ENCODE measurements at regions not wholly inside any gene's neighbourhood (a gene's known extent, or its start where the extent isn't known, plus 50 kb on each side); places are given as distances from the start of the nearest gene placed in this dataset.

- Histone ChIP-seq H3K9ac (no peak overlapping the region), H3K4me1 (ENCODE audit: insufficient read depth) (peaks cover 21% of the 10 kb centered on the region), H3F3A (ENCODE audit: insufficient read depth) (0 out of 2 replicates have a peak, but pooled peaks cover 7% of the 10 kb centered on the region), H3K9me2 (ENCODE audit: insufficient read depth) (no peaks in the 10 kb centered on the region), H3K4me3 (no peak overlapping the region), H4K20me1 (ENCODE audit: insufficient read depth) (no peaks in the 10 kb centered on the region), H3K4me2 (ENCODE audit: unreplicated experiment) (no peak overlapping the region), H3K27ac (no peak overlapping the region), H3K9me3 (ENCODE audit: low read depth) (no peaks in the 10 kb centered on the region), H3K27me3 (replicated peaks; ENCODE audit: insufficient read depth) (no peaks in the 10 kb centered on the region), H3K36me3 (ENCODE audit: low read depth) (no peaks in the 10 kb centered on the region), H2AFZ (no peak overlapping the region), H3K79me2 (ENCODE audit: insufficient read depth) (no peaks in the 10 kb centered on the region)
- in situ Hi-C loops (cut with MboI): no loop called here
- WGBS, 2 experiments (ENCODE audit: low coverage in 1 of 2, low lambda C conversion rate in 2 of 2, missing lambda C conversion rate in 2 of 2): 82 to 84% methylated on average over 6 to 7 of the region's 7 CpGs
- no peak for DNase-seq
- TF ChIP-seq EZH2 (IDR thresholded peaks at IDR 0.05; ENCODE audit: insufficient read depth, poor library complexity, severe bottlenecking): no peak
- TF ChIP-seq EZH2phosphoT487 (IDR thresholded peaks at IDR 0.05; ENCODE audit: insufficient read depth, low read depth): no peak
Measured at GRCh38 chr5:135134691-135135381, 100.8 kb upstream of the PITX1 start.

DNA sequence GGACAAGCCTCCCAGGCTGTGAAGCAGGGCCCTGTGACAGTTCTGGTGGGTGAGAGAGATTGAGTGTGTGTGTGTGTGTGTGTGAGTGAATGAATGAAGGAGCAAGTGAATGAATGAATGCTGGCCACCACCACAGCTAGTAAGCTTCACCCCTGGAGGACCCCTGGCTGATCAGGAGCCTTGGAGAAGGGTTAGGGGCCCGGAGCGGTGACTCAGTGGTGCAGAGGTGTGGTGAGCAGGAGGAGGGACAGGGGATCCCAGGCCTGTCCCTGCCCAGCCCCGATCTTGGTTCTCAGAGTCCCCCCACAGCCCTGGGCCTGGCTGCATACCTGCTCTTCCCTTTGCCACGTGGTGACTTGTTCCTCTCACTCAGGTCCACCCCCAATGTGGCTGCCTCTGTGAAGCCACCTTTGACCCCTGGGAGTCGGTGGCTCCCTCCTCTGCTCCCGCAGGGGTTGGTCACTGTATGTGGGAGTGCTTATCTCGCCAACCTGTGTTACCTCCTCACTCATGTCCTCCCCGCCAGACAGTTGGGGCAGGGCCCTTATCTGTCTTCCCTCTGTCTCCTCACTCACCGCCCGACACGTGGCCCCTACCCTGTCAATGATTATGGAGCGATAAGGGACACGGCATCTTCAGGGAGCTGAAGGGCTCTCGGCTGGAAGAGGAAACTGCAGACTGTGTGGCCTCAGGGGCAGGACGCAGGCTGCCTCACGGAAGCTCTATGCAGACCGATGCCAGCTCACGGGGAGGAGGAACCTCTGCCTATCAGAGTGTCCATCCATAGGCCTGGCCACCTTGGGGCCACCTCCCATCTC is 99.9 kb upstream of the PITX1 start:
- in situ Hi-C loops (cut with MboI): no loop called here
- H3K79me2 ChIP-seq (ENCODE audit: insufficient read depth): no peaks in the 10 kb centered on the region
- no peaks in the 10 kb centered on the region for H3K36me3 ChIP-seq (ENCODE audit: low read depth)
- no peak for DNase-seq
- no peak overlapping the region for H3K9ac ChIP-seq
- no peak overlapping the region for H2AFZ ChIP-seq
- no peak overlapping the region for H3K4me2 ChIP-seq (ENCODE audit: unreplicated experiment)
- 83 to 86% methylated on average over 16 to 18 of the region's 18 CpGs for WGBS, 2 experiments (ENCODE audit: low coverage in 1 of 2, low lambda C conversion rate in 2 of 2, missing lambda C conversion rate in 2 of 2)
- no peaks in the 10 kb centered on the region for H3F3A ChIP-seq (ENCODE audit: insufficient read depth)
- no peaks in the 10 kb centered on the region for H3K9me3 ChIP-seq (ENCODE audit: low read depth)
- TF ChIP-seq EZH2 (IDR thresholded peaks at IDR 0.05; ENCODE audit: insufficient read depth, poor library complexity, severe bottlenecking): no peak
- no peak for TF ChIP-seq EZH2phosphoT487 (IDR thresholded peaks at IDR 0.05; ENCODE audit: insufficient read depth, low read depth)
- no peak overlapping the region for H3K27ac ChIP-seq
- H3K27me3 ChIP-seq (replicated peaks; ENCODE audit: insufficient read depth): no peaks in the 10 kb centered on the region
- H3K4me3 ChIP-seq: no peak overlapping the region
- H3K9me2 ChIP-seq (ENCODE audit: insufficient read depth): no peaks in the 10 kb centered on the region
- no peaks in the 10 kb centered on the region for H4K20me1 ChIP-seq (ENCODE audit: insufficient read depth)
- H3K4me1 ChIP-seq (ENCODE audit: insufficient read depth): peaks cover 13% of the 10 kb centered on the region

- Histone ChIP-seq H3K27me3 (replicated peaks; ENCODE audit: insufficient read depth) (no peaks in the 10 kb centered on the region), H3K4me3 (no peak overlapping the region), H3K9me3 (ENCODE audit: low read depth) (no peaks in the 10 kb centered on the region), H2AFZ (no peak overlapping the region), H3K36me3 (ENCODE audit: low read depth) (no peaks in the 10 kb centered on the region), H3K27ac (no peak overlapping the region), H3K9ac (no peak overlapping the region), H3K4me1 (ENCODE audit: insufficient read depth) (peaks cover 13% of the 10 kb centered on the region), H3K9me2 (ENCODE audit: insufficient read depth) (no peaks in the 10 kb centered on the region), H3K4me2 (ENCODE audit: unreplicated experiment) (no peak overlapping the region), H3K79me2 (ENCODE audit: insufficient read depth) (no peaks in the 10 kb centered on the region), H3F3A (ENCODE audit: insufficient read depth) (no peaks in the 10 kb centered on the region), H4K20me1 (ENCODE audit: insufficient read depth) (no peaks in the 10 kb centered on the region)
- DNase-seq: no peak
- 77 to 82% methylated on average over 9 of the region's 9 CpGs for WGBS, 2 experiments (ENCODE audit: low coverage in 1 of 2, low lambda C conversion rate in 2 of 2, missing lambda C conversion rate in 2 of 2)
- TF ChIP-seq EZH2phosphoT487 (IDR thresholded peaks at IDR 0.05; ENCODE audit: insufficient read depth, low read depth) (no peak), EZH2 (IDR thresholded peaks at IDR 0.05; ENCODE audit: insufficient read depth, poor library complexity, severe bottlenecking) (no peak)
- in situ Hi-C loops (cut with MboI): no loop called here
Measured at GRCh38 chr5:135133181-135133580, 99.2 kb upstream of the PITX1 start.

- H3K4me1 ChIP-seq (ENCODE audit: insufficient read depth): peaks cover 19% of the 10 kb centered on the region
- no peaks in the 10 kb centered on the region for H3F3A ChIP-seq (ENCODE audit: insufficient read depth)
- no peak for DNase-seq
- WGBS, 2 experiments (ENCODE audit: low coverage in 1 of 2, low lambda C conversion rate in 2 of 2, missing lambda C conversion rate in 2 of 2): 80% methylated on average over 12 of the region's 12 CpGs
- TF ChIP-seq EZH2phosphoT487 (IDR thresholded peaks at IDR 0.05; ENCODE audit: insufficient read depth, low read depth) (no peak), EZH2 (IDR thresholded peaks at IDR 0.05; ENCODE audit: insufficient read depth, poor library complexity, severe bottlenecking) (no peak)
- no peak overlapping the region for H3K4me2 ChIP-seq (ENCODE audit: unreplicated experiment)
- in situ Hi-C loops (cut with MboI): no loop called here
- H3K79me2 ChIP-seq (ENCODE audit: insufficient read depth): no peaks in the 10 kb centered on the region
- no peak overlapping the region for H3K27ac ChIP-seq
- no peaks in the 10 kb centered on the region for H3K9me3 ChIP-seq (ENCODE audit: low read depth)
- H3K36me3 ChIP-seq (ENCODE audit: low read depth): no peaks in the 10 kb centered on the region
- H3K9ac ChIP-seq: no peak overlapping the region
- no peak overlapping the region for H2AFZ ChIP-seq
- no peak overlapping the region for H3K4me3 ChIP-seq
- H3K9me2 ChIP-seq (ENCODE audit: insufficient read depth): no peaks in the 10 kb centered on the region
- no peaks in the 10 kb centered on the region for H3K27me3 ChIP-seq (replicated peaks; ENCODE audit: insufficient read depth)
- no peaks in the 10 kb centered on the region for H4K20me1 ChIP-seq (ENCODE audit: insufficient read depth)
Measured at GRCh38 chr5:135131801-135132680, 98.0 kb upstream of the PITX1 start.
